MM.1S (cell line): ENCODE measurements at regions not wholly inside any gene's neighbourhood (a gene's known extent, or its start where the extent isn't known, plus 50 kb on each side); places are given as distances from the start of the nearest gene placed in this dataset.

Experiments used
- DNase-seq: peaks from one replicate; pipeline ENCODE4 v3.0.0-alpha.2; 2015
- H2AFZ ChIP-seq: fragments of 300-600 bp; sonication (generic); 2 replicates; pipeline ENCODE4 v1.6.0; 2016; ENCODE audit warnings: antibody characterized with exemption, low read length
- H3F3A ChIP-seq: fragments of 300-600 bp; sonication (generic); 2 replicates; pipeline ENCODE4 v1.6.1; 2016; ENCODE audit warnings: mild to moderate bottlenecking, antibody characterized with exemption, low read length, moderate library complexity, mixed read lengths; ENCODE audit not compliant: insufficient read depth
- H3K27ac ChIP-seq: fragments of 300-600 bp; sonication (generic); 2 replicates; pipeline ENCODE4 v1.5.1; 2016; ENCODE audit warnings: mild to moderate bottlenecking, low read length
- H3K27me3 ChIP-seq: fragments of 300-600 bp; sonication (generic); replicated peaks from 2 replicates; pipeline ENCODE4 v1.6.0; 2016; ENCODE audit warnings: low read length; ENCODE audit not compliant: insufficient read depth
- H3K36me3 ChIP-seq: fragments of 300-600 bp; sonication (generic); replicated peaks from 2 replicates; pipeline ENCODE4 v1.6.1; 2016; ENCODE audit warnings: mild to moderate bottlenecking, low read length, mixed read lengths; ENCODE audit not compliant: insufficient read depth
- H3K4me1 ChIP-seq: fragments of 300-600 bp; sonication (generic); 2 replicates; pipeline ENCODE4 v1.6.1; 2016; ENCODE audit warnings: low read length, mixed read lengths
- H3K4me2 ChIP-seq: fragments of 300-600 bp; sonication (generic); 2 replicates; pipeline ENCODE4 v1.6.0; 2016; ENCODE audit warnings: low read depth, low read length
- H3K4me3 ChIP-seq: fragments of 300-600 bp; sonication (generic); 2 replicates; pipeline ENCODE4 v1.5.1; 2016; ENCODE audit warnings: low read length, mixed read lengths
- H3K79me2 ChIP-seq: fragments of 300-600 bp; sonication (generic); 2 replicates; pipeline ENCODE4 v1.6.1; 2016; ENCODE audit warnings: mixed run types, low read length, mixed read lengths
- H3K9ac ChIP-seq: fragments of 300-600 bp; sonication (generic); 2 replicates; pipeline ENCODE4 v1.6.1; 2016; ENCODE audit warnings: low read length, mixed read lengths
- H3K9me2 ChIP-seq: fragments of 300-600 bp; sonication (generic); replicated peaks from 2 replicates; pipeline ENCODE4 v1.6.1; 2016; ENCODE audit warnings: mild to moderate bottlenecking, low read length, mixed read lengths; ENCODE audit not compliant: insufficient read depth
- H3K9me3 ChIP-seq: fragments of 300-600 bp; sonication (generic); replicated peaks from 2 replicates; pipeline ENCODE4 v1.6.1; 2016; ENCODE audit warnings: mild to moderate bottlenecking, low read length, mixed read lengths; ENCODE audit not compliant: insufficient read depth
- H4K20me1 ChIP-seq: fragments of 300-600 bp; sonication (generic); 2 replicates; pipeline ENCODE4 v1.6.1; 2016; ENCODE audit warnings: mild to moderate bottlenecking, low read length, moderate library complexity, mixed read lengths; ENCODE audit not compliant: insufficient read depth
- EZH2 ChIP-seq: fragments of 300-600 bp; sonication (generic); optimal IDR thresholded peaks from 2 replicates; pipeline ENCODE3; 2017; ENCODE audit warnings: low read depth, mild to moderate bottlenecking, antibody characterized with exemption, low read length, mixed read lengths
- EZH2phosphoT487 ChIP-seq: fragments of 300-600 bp; sonication (generic); IDR thresholded peaks from 2 replicates; pipeline ENCODE4 v1.6.1; 2018; ENCODE audit warnings: antibody characterized with exemption, low read length
- TF ChIP-seq, protein P1 (sequence below): fragments of 300-600 bp; sonication (generic); IDR thresholded peaks from 2 replicates; pipeline ENCODE4 v1.5.1; 2016; ENCODE audit warnings: antibody characterized with exemption, low read length, mixed read lengths

GRCh38 chr10:108521827-108522492 is 1357.5 kb upstream of the SORCS1 start:
- H3K4me2 ChIP-seq, result no peak overlapping the region
- no peak overlapping the region for H2AFZ ChIP-seq
- H3K27me3 ChIP-seq, result no peaks in the 10 kb centered on the region
- H4K20me1 ChIP-seq, result no peaks in the 10 kb centered on the region
- H3K36me3 ChIP-seq, result no peaks in the 10 kb centered on the region
- no peak overlapping the region for H3K4me3 ChIP-seq
- no peaks in the 10 kb centered on the region for H3K79me2 ChIP-seq
- no peak overlapping the region for H3K27ac ChIP-seq
- H3K9me2 ChIP-seq, result no peaks in the 10 kb centered on the region
- TF ChIP-seq, protein P1, sequence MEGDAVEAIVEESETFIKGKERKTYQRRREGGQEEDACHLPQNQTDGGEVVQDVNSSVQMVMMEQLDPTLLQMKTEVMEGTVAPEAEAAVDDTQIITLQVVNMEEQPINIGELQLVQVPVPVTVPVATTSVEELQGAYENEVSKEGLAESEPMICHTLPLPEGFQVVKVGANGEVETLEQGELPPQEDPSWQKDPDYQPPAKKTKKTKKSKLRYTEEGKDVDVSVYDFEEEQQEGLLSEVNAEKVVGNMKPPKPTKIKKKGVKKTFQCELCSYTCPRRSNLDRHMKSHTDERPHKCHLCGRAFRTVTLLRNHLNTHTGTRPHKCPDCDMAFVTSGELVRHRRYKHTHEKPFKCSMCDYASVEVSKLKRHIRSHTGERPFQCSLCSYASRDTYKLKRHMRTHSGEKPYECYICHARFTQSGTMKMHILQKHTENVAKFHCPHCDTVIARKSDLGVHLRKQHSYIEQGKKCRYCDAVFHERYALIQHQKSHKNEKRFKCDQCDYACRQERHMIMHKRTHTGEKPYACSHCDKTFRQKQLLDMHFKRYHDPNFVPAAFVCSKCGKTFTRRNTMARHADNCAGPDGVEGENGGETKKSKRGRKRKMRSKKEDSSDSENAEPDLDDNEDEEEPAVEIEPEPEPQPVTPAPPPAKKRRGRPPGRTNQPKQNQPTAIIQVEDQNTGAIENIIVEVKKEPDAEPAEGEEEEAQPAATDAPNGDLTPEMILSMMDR, result no peak
- TF ChIP-seq EZH2phosphoT487, result no peak
- no peak for TF ChIP-seq EZH2
- H3F3A ChIP-seq, result no peaks in the 10 kb centered on the region
- DNase-seq, result no peak
- H3K9ac ChIP-seq, result no peak overlapping the region
- H3K4me1 ChIP-seq, result no peaks in the 10 kb centered on the region
- no peaks in the 10 kb centered on the region for H3K9me3 ChIP-seq

DNA sequence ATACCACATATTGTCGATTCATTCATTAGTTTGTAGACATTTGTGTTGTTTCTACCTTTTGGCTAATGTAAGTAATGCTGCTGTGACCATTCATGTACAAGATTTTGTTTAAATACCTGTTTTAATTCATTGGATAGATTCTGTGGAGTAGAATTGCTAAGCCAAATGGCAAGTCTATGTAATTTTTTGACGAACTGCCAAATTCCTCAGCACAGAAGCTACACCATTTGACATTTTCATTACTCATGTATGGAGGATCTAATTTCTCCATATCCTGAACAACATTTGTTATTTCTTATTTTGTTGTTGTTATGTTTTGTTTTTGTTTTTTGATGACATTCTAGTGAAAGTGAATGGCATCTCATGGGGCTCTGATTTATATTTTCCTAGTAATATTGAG is 1351.3 kb upstream of the SORCS1 start:
- Histone ChIP-seq H3K36me3 (no peaks in the 10 kb centered on the region), H2AFZ (no peak overlapping the region), H3K4me3 (no peak overlapping the region), H3K27me3 (no peaks in the 10 kb centered on the region), H3K79me2 (no peaks in the 10 kb centered on the region), H3K9me2 (no peaks in the 10 kb centered on the region), H3K27ac (no peak overlapping the region), H3F3A (no peaks in the 10 kb centered on the region), H4K20me1 (no peaks in the 10 kb centered on the region), H3K4me1 (no peaks in the 10 kb centered on the region), H3K9me3 (no peaks in the 10 kb centered on the region), H3K9ac (no peak overlapping the region), H3K4me2 (no peak overlapping the region)
- no peak for DNase-seq
- TF ChIP-seq EZH2phosphoT487, result no peak
- TF ChIP-seq, protein P1, result no peak
- TF ChIP-seq EZH2, result no peak

DNA sequence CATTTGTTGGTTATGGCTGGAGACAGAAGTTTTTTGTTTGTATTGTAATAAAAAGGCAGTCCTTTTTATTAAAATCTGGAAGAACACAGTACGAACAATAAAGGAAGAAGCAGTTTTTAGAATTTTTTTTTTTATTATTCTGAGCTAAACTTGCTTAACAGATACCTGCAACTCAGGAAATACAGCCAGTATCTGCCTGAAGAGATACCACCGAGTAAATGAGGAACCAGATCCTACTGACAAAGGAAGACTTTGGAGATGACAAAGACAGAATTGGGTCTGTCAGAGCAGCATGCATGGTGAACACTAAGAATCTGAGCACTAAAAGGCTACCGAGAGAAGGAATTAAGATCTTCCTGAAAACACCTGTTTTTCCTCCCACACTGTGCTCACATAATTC is 1335.9 kb upstream of the SORCS1 start:
- no peaks in the 10 kb centered on the region for H3F3A ChIP-seq
- no peak overlapping the region for H3K27ac ChIP-seq
- no peaks in the 10 kb centered on the region for H3K4me1 ChIP-seq
- no peaks in the 10 kb centered on the region for H4K20me1 ChIP-seq
- H3K27me3 ChIP-seq, result no peaks in the 10 kb centered on the region
- no peak for DNase-seq
- no peak overlapping the region for H3K4me2 ChIP-seq
- H3K4me3 ChIP-seq, result no peak overlapping the region
- no peak overlapping the region for H2AFZ ChIP-seq
- no peak overlapping the region for H3K9ac ChIP-seq
- H3K9me3 ChIP-seq, result no peaks in the 10 kb centered on the region
- H3K9me2 ChIP-seq, result no peaks in the 10 kb centered on the region
- no peaks in the 10 kb centered on the region for H3K79me2 ChIP-seq
- TF ChIP-seq, protein P1, result no peak
- TF ChIP-seq EZH2 (no peak), EZH2phosphoT487 (no peak)
- H3K36me3 ChIP-seq, result no peaks in the 10 kb centered on the region
